AG04449 (cell line): ENCODE measurements at regions not wholly inside any gene's neighbourhood (a gene's known extent, or its start where the extent isn't known, plus 50 kb on each side); places are given as distances from the start of the nearest gene placed in this dataset.

Experiments used
- CTCF ChIA-PET: fragments of 350-600 bp; formaldehyde crosslinking; extraction: SDS; loops from one replicate; lab custom pipeline; 2021; ENCODE audit warnings: antibody characterized with exemption; lab: Yijun Ruan, JAX
- POLR2A ChIA-PET: fragments of 400-600, 350-600 bp; formaldehyde crosslinking; extraction: SDS; loops from one replicate; lab custom pipeline; 2020; ENCODE audit warnings: antibody characterized with exemption, inconsistent platforms; lab: Yijun Ruan, JAX
- DNase-seq: peaks from one replicate; pipeline ENCODE4 v3.0.0-alpha.2; 2010; ENCODE audit warnings: low read depth, low spot score
- H3K4me3 ChIP-seq: 2 replicates; pipeline ENCODE4 v1.5.1; 2011; ENCODE audit warnings: low read depth, mild to moderate bottlenecking, control low read depth, low read length
- CTCF ChIP-seq: IDR thresholded peaks from one replicate; pipeline ENCODE4 v1.5.1; 2011; ENCODE audit warnings: mild to moderate bottlenecking, moderate library complexity, low read length, control low read depth, inconsistent platforms; ENCODE audit not compliant: insufficient read depth; ENCODE audit errors: missing control alignments

DNA sequence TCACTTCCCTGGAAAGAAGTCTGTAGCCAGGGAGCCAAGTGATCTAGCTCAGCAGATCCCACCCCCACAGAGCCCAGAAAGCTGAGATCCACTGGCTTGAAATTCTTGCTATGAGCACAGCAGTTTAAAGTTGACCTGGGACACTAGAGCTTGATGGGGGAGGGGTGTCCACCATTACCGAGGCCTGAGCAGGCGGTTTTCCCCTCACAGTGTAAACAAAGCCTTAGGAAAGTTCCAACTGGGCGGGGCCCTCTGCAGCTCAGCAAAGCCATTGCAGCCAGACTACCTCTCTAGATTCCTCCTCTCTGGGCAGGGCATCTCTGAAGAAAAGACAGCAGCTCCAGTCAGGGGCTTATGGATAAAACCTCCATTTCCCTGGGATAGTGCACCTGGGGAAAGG lies 887.2 kb upstream of the LRATD1 start:
- TF ChIP-seq CTCF: no peak
- ChIA-PET CTCF (no interaction called here), POLR2A (no interaction called here)
- DNase-seq: no peak
- H3K4me3 ChIP-seq: no peak overlapping the region

DNA sequence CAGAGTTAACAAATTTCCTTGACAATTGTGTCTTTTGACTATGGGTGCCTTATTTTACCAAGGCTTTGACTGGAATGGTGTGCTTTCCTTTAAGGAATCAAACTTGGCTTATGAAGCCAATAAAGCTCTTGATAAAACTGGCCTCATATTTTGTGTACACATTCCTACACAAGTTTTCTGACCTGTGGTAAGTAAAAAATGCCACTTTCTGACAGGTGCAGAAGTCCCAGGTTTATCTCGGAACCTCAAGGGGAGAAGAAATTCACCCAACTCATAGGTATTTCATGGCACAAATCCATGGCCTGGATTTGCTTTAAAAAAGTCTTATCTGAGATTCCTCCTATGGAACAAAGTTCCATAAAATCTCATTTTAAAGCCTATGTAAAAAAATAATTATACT lies 880.6 kb upstream of the LRATD1 start:
- H3K4me3 ChIP-seq: no peak overlapping the region
- CTCF ChIA-PET: no interaction called here
- TF ChIP-seq CTCF: no peak
- POLR2A ChIA-PET: no interaction called here
- no peak for DNase-seq

GRCh38 chr2:13758412-13758811 lies 874.1 kb upstream of the LRATD1 start:
- H3K4me3 ChIP-seq: no peak overlapping the region
- no peak for TF ChIP-seq CTCF
- POLR2A ChIA-PET: no interaction called here
- CTCF ChIA-PET: no interaction called here
- no peak for DNase-seq

GRCh38 chr2:13768274-13768673 lies 864.2 kb upstream of the LRATD1 start:
- TF ChIP-seq CTCF: no peak
- H3K4me3 ChIP-seq: no peak overlapping the region
- POLR2A ChIA-PET: no interaction called here
- DNase-seq: no peak
- CTCF ChIA-PET: no interaction called here

DNA sequence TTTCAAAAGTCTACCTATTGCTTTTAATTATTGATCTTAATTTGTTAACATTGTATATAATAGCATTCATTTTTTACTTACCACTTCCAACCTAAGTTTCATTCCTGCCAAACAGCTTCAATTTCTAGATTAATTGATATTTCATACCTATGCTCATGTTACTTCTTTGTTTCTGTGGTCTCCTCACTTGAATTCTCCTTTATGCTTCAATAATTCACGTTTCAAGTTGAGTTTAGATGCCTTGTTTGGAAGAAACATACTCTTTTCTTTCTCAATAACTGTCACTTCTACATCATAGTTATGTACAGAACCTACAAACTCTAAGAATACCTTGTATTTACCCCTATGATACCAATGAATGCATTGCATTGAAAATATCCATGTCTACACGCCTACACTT lies 862.2 kb upstream of the LRATD1 start:
- POLR2A ChIA-PET: no interaction called here
- DNase-seq: no peak
- no peak for TF ChIP-seq CTCF
- CTCF ChIA-PET: no interaction called here
- H3K4me3 ChIP-seq: no peak overlapping the region

DNA sequence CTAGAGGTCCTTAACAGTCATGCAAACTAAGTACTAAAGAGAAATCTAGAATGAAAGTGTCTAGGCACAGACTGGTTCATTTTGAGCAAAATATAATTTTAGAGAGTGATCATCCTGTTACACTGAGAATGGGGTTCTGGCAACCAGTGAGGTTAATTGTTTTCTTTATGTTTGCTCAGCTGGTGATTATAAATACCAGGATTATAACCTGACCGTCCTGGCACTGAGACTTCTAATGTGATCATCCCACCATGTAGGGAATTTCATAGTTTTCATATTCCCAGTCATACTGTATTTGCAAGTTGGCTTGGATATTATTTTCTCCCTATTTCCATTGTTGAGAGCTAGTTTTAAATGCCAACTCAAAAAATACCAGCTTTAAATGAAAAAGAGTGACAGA lies 852.5 kb upstream of the LRATD1 start:
- TF ChIP-seq CTCF: no peak
- H3K4me3 ChIP-seq: no peak overlapping the region
- DNase-seq: no peak
- ChIA-PET POLR2A (no interaction called here), CTCF (no interaction called here)

GRCh38 chr2:13791019-13791547 lies 841.4 kb upstream of the LRATD1 start:
- no peak for DNase-seq
- ChIA-PET POLR2A (no interaction called here), CTCF (no interaction called here)
- no peak for TF ChIP-seq CTCF
- H3K4me3 ChIP-seq: no peak overlapping the region
